Testis (tissue), 2 donors: ENCODE measurements at regions not wholly inside any gene's neighbourhood (a gene's known extent, or its start where the extent isn't known, plus 50 kb on each side); places are given as distances from the start of the nearest gene placed in this dataset.

Source experiments
- DNase-seq: peaks from one replicate; pipeline ENCODE4 v3.0.0-alpha.2; 2019
- H3K27ac ChIP-seq, 2 donors: fragments of 200-600 bp; sonication (generic); one replicate each; pipeline ENCODE4 v1.5.1; 2019
- H3K27me3 ChIP-seq: fragments of 200-600 bp; sonication (generic); one replicate; pipeline ENCODE4 v1.5.1; 2019
- H3K36me3 ChIP-seq: fragments of 200-600 bp; sonication (generic); one replicate; pipeline ENCODE4 v1.5.1; 2017; ENCODE audit warnings: low read depth; ENCODE audit errors: missing control alignments
- H3K4me1 ChIP-seq: fragments of 200-600 bp; sonication (generic); one replicate; pipeline ENCODE4 v1.5.1; 2019
- H3K4me3 ChIP-seq, 2 donors: fragments of 200-600 bp; sonication (generic); one replicate each; pipeline ENCODE4 v1.5.1; 2017 to 2019
- H3K9me3 ChIP-seq: fragments of 200-600 bp; sonication (generic); one replicate; pipeline ENCODE4 v1.5.1; 2017
- POLR2A ChIP-seq: fragments of 450-650 bp; IDR thresholded peaks from one replicate; pipeline ENCODE4 v1.6.1; 2017; ENCODE audit warnings: antibody characterized with exemption, mild to moderate bottlenecking, moderate library complexity
- WGBS, 2 donors: methylation state at CpG; one replicate each; pipeline ENCODE4 v1.1.5; 2018; 5-methylcytosine and 5-hydroxymethylcytosine counted together
- intact Hi-C: fragments of 100-400 bp; cut with DNase I; formaldehyde crosslinking; loops from one replicate; pipeline ENCODE4 v1.15.1; 2023; ENCODE audit warnings: low total_unique reads
- TF ChIP-seq, protein P1 (sequence below), 3 experiments: fragments of 450-650 bp in 2 of 3; fragments of 200-600 bp in 1 of 3; sonication (generic) in 1 of 3; IDR thresholded peaks; one replicate each; pipeline ENCODE4 v1.5.1; 2016 to 2019; ENCODE audit warnings: antibody characterized with exemption in 3 of 3, mild to moderate bottlenecking in 2 of 3, moderate library complexity in 1 of 3

GRCh38 chr21:28459193-28459592, 533.5 kb downstream of the LTN1 start:
- no peaks in the 10 kb centered on the region for H3K4me1 ChIP-seq
- WGBS, 2 donors = 88 to 95% methylated on average over 2 of the region's 2 CpGs
- no peak overlapping the region for H3K27ac ChIP-seq
- H3K27me3 ChIP-seq = no peaks in the 10 kb centered on the region
- no peak for TF ChIP-seq POLR2A
- TF ChIP-seq, protein P1, sequence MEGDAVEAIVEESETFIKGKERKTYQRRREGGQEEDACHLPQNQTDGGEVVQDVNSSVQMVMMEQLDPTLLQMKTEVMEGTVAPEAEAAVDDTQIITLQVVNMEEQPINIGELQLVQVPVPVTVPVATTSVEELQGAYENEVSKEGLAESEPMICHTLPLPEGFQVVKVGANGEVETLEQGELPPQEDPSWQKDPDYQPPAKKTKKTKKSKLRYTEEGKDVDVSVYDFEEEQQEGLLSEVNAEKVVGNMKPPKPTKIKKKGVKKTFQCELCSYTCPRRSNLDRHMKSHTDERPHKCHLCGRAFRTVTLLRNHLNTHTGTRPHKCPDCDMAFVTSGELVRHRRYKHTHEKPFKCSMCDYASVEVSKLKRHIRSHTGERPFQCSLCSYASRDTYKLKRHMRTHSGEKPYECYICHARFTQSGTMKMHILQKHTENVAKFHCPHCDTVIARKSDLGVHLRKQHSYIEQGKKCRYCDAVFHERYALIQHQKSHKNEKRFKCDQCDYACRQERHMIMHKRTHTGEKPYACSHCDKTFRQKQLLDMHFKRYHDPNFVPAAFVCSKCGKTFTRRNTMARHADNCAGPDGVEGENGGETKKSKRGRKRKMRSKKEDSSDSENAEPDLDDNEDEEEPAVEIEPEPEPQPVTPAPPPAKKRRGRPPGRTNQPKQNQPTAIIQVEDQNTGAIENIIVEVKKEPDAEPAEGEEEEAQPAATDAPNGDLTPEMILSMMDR (IDR thresholded peaks at IDR 0.05) = no peak
- H3K9me3 ChIP-seq = no peaks in the 10 kb centered on the region
- no peak for DNase-seq
- no peaks in the 10 kb centered on the region for H3K36me3 ChIP-seq
- no peak overlapping the region for H3K4me3 ChIP-seq
- intact Hi-C loops = no loop called here

DNA sequence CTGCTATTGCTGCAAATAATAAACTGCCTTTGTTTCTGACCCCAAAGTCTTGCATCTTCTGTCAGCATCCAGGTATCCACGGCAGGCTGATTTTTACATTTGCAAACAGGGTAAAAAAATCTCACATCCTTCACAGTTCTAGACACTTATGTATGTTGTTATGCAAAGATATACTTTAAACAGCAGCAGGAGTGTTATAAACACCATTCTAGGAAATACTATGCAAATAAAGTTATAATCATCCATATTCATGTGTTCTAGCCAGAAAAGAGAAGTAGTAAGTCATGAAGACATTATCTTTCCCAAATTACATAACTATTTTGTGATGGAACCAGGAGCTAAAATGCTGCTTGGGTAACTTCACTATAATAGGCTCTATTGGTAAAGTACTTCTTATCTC, 534.2 kb downstream of the LTN1 start:
- Histone ChIP-seq H3K4me3 (no peak overlapping the region), H3K9me3 (no peaks in the 10 kb centered on the region), H3K36me3 (no peaks in the 10 kb centered on the region), H3K27me3 (no peaks in the 10 kb centered on the region), H3K27ac (no peak overlapping the region), H3K4me1 (no peaks in the 10 kb centered on the region)
- 79 to 88% methylated on average over 1 of the region's 1 CpG for WGBS, 2 donors
- TF ChIP-seq, protein P1 (IDR thresholded peaks at IDR 0.05) = no peak
- no peak for TF ChIP-seq POLR2A
- DNase-seq = no peak
- intact Hi-C loops = no loop called here

GRCh38 chr21:28455253-28455600, 537.5 kb downstream of the LTN1 start:
- no peak for TF ChIP-seq POLR2A
- H3K27me3 ChIP-seq = no peaks in the 10 kb centered on the region
- H3K36me3 ChIP-seq = no peaks in the 10 kb centered on the region
- H3K4me3 ChIP-seq = no peak overlapping the region
- no peaks in the 10 kb centered on the region for H3K9me3 ChIP-seq
- no peak for DNase-seq
- intact Hi-C loops = no loop called here
- H3K27ac ChIP-seq = no peak overlapping the region
- WGBS, 2 donors = 72 to 74% methylated on average over 4 of the region's 4 CpGs
- H3K4me1 ChIP-seq = no peaks in the 10 kb centered on the region

DNA sequence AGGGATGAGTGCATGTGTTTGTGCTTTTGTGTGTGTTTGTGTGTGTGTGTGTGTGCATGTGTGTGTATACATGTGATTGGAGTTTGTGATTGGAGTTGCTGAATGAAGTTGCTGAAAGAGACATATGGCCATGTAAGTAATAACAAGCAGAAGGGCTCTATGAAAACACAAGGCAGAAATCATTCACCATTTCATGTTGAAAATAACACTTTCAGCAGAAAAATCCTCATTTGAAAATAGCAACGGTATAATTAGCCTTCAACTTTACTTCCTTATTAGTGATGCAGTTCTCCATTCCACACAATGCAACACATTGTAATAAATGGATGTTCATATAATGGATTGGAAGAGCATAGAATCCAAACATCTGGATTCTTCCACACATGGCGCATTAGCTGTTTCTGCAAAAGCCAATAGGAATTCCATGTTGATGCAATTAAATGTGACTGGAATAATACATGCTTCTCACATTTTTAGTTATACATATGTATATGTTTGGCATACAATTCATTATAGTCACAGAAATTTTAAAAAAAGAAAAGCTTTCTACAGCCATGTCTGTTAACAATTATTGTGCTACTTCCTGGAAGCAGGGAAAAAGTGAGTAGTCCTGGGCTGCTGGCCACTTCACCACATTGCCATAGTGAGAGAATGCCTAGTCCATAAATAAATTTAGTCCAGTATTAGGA, 538.0 kb downstream of the LTN1 start:
- no peak for DNase-seq
- Histone ChIP-seq H3K9me3 (no peaks in the 10 kb centered on the region), H3K27me3 (no peaks in the 10 kb centered on the region), H3K4me1 (no peaks in the 10 kb centered on the region), H3K36me3 (no peaks in the 10 kb centered on the region), H3K27ac (no peak overlapping the region), H3K4me3 (no peak overlapping the region)
- intact Hi-C loops = no loop called here
- TF ChIP-seq POLR2A = no peak
- TF ChIP-seq, protein P1 (IDR thresholded peaks at IDR 0.05) = no peak
- 57 to 78% methylated on average over 2 of the region's 2 CpGs for WGBS, 2 donors

GRCh38 chr21:28447462-28447861, 545.2 kb downstream of the LTN1 start:
- DNase-seq = no peak
- Histone ChIP-seq H3K27me3 (no peaks in the 10 kb centered on the region), H3K9me3 (no peaks in the 10 kb centered on the region), H3K4me3 (no peak overlapping the region), H3K36me3 (no peaks in the 10 kb centered on the region), H3K27ac (no peak overlapping the region), H3K4me1 (no peaks in the 10 kb centered on the region)
- TF ChIP-seq POLR2A = no peak
- TF ChIP-seq, protein P1 (IDR thresholded peaks at IDR 0.05) = no peak
- intact Hi-C loops = no loop called here
- WGBS, 2 donors = 85 to 95% methylated on average over 1 of the region's 1 CpG
